Stomach smooth muscle (tissue), 2 donors: ENCODE measurements at regions not wholly inside any gene's neighbourhood (a gene's known extent, or its start where the extent isn't known, plus 50 kb on each side); places are given as distances from the start of the nearest gene placed in this dataset.

ENCODE experiments used
- H3K27ac ChIP-seq: one replicate; pipeline ENCODE4 v1.7.0; 2013; ENCODE audit warnings: mild to moderate bottlenecking, low read length, inconsistent platforms
- H3K27me3 ChIP-seq, 2 donors: one replicate each; pipeline ENCODE4 v1.7.0; 2013; ENCODE audit warnings: low read length in 2 of 2; ENCODE audit not compliant: insufficient read depth in 2 of 2, control insufficient read depth in 1 of 2
- H3K36me3 ChIP-seq, 2 donors: one replicate each; pipeline ENCODE4 v1.7.0; 2013; ENCODE audit warnings: low read length in 2 of 2; ENCODE audit not compliant: control insufficient read depth in 2 of 2, insufficient read depth in 2 of 2
- H3K4me1 ChIP-seq: one replicate; pipeline ENCODE4 v1.7.0; 2013; ENCODE audit warnings: low read length; ENCODE audit not compliant: control insufficient read depth, insufficient read depth
- H3K4me3 ChIP-seq, 2 donors: one replicate each; pipeline ENCODE4 v1.7.0; 2013; ENCODE audit warnings: low read length in 2 of 2
- H3K9ac ChIP-seq, 2 donors: one replicate each; pipeline ENCODE4 v1.7.0; 2013; ENCODE audit warnings: low read length in 2 of 2, mild to moderate bottlenecking in 1 of 2
- H3K9me3 ChIP-seq, 2 donors: one replicate each; pipeline ENCODE4 v1.7.0; 2013; ENCODE audit warnings: low read length in 2 of 2; ENCODE audit not compliant: control insufficient read depth in 2 of 2
- donor health status: healthy.
- donor health status: Pancreatic carcinoma.

DNA sequence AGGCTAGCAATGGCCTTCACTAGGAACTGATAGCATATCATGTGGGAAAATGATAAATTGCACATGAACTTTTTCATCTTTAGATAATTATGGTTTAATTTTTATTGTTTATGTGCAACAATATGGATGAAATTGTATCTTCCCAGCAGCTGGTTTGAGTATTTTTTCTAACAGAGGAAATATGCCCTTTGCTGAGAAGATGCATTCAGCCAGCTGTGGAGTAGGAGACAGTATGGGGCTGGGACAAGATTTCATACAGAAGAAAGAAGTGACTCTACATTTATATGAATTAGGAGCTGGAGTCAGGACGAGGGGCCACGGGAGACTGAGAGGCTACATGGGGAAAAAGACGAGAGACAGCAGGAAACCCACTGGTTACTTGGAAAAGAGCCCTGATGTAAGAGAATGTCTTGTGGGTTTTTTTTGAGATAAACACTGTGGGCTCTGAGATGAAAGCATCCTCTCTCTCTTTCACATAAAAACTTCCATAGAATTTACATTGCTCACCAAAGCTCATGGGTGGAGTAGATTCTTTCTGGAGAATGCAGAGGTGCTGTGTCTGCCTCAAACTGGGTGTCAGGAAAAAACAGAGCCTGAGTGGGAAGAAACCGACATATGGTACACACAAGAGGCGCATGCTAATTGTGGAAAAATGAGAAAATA is 115.2 kb upstream of the PDZRN3 start:
- Histone ChIP-seq H3K27me3 (no peaks in the 10 kb centered on the region), H3K4me3 (no peak overlapping the region), H3K9me3 (no peaks in the 10 kb centered on the region), H3K4me1 (peaks cover 3% of the 10 kb centered on the region), H3K27ac (no peak overlapping the region), H3K9ac (no peak overlapping the region), H3K36me3 (no peaks in the 10 kb centered on the region)

- H3K4me3 ChIP-seq: no peak overlapping the region
- H3K36me3 ChIP-seq: no peaks in the 10 kb centered on the region
- H3K27me3 ChIP-seq: no peaks in the 10 kb centered on the region
- no peak overlapping the region for H3K9ac ChIP-seq
- H3K27ac ChIP-seq: no peak overlapping the region
- H3K4me1 ChIP-seq: no peaks in the 10 kb centered on the region
- H3K9me3 ChIP-seq: no peaks in the 10 kb centered on the region
These were observed 114.0 kb upstream of the PDZRN3 start for GRCh38 chr3:73738711-73739110.

GRCh38 chr3:73734211-73735089 is 109.7 kb upstream of the PDZRN3 start:
- no peak overlapping the region for H3K27ac ChIP-seq
- no peaks in the 10 kb centered on the region for H3K27me3 ChIP-seq
- no peaks in the 10 kb centered on the region for H3K9me3 ChIP-seq
- H3K4me3 ChIP-seq: no peak overlapping the region
- no peaks in the 10 kb centered on the region for H3K36me3 ChIP-seq
- H3K9ac ChIP-seq: no peak overlapping the region
- peaks cover 2% of the 10 kb centered on the region for H3K4me1 ChIP-seq

DNA sequence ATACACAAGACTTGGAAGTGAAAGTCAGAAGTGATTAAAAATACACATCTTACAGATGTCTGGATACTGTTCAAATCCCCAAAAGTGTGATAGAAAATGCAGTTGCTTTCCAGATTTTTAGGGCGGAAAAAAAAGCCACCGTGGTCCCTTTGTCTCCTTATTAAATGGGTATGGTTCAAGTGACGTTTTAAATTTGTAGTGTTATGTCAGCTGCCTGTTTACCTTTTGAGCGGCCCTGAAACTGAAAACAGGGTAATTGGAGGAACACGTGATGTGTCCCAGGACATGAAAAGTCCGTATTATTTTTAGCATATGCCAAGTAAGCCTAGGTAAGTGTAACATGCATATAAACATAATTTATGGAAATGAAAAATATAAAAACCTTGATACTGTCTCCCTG is 109.0 kb upstream of the PDZRN3 start:
- Histone ChIP-seq H3K27ac (no peak overlapping the region), H3K36me3 (no peaks in the 10 kb centered on the region), H3K9ac (no peak overlapping the region), H3K4me3 (no peak overlapping the region), H3K9me3 (no peaks in the 10 kb centered on the region), H3K27me3 (no peaks in the 10 kb centered on the region), H3K4me1 (peaks cover 2% of the 10 kb centered on the region)

- no peaks in the 10 kb centered on the region for H3K9me3 ChIP-seq
- no peaks in the 10 kb centered on the region for H3K27me3 ChIP-seq
- no peak overlapping the region for H3K9ac ChIP-seq
- H3K4me1 ChIP-seq: peaks cover 15% of the 10 kb centered on the region
- H3K36me3 ChIP-seq: no peaks in the 10 kb centered on the region
- no peak overlapping the region for H3K4me3 ChIP-seq
- H3K27ac ChIP-seq: no peak overlapping the region
These were observed 105.3 kb upstream of the PDZRN3 start for GRCh38 chr3:73729969-73730440.

DNA sequence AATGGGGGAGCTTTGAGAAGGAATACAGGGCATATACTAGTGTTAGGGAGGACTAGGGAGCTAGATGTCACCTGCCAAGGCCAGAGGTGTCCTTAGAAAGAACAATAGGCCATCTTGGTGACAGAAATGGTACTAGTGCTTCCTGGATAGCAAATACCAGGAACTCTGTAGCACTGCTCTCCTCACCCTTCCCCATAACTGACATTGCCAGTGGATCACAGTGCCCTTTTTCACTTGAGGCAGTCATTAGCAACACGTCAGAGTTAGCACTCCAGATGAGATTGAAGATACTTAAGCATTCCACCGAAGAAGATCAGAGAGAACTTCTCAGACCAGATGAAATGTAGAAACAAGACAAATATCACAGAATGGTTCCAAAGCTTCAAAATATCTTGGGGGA is 103.1 kb upstream of the PDZRN3 start:
- Histone ChIP-seq H3K36me3 (no peaks in the 10 kb centered on the region), H3K9ac (no peak overlapping the region), H3K4me3 (no peak overlapping the region), H3K27me3 (no peaks in the 10 kb centered on the region), H3K27ac (peak overlapping the region; percentile 60), H3K4me1 (peaks cover 12% of the 10 kb centered on the region), H3K9me3 (no peaks in the 10 kb centered on the region)

- H3K27me3 ChIP-seq: no peaks in the 10 kb centered on the region
- peaks cover 12% of the 10 kb centered on the region for H3K4me1 ChIP-seq
- no peak overlapping the region for H3K9ac ChIP-seq
- peak overlapping the region; percentile 60 for H3K27ac ChIP-seq
- H3K36me3 ChIP-seq: no peaks in the 10 kb centered on the region
- no peak overlapping the region for H3K4me3 ChIP-seq
- no peaks in the 10 kb centered on the region for H3K9me3 ChIP-seq
These were observed 102.5 kb upstream of the PDZRN3 start for GRCh38 chr3:73727117-73727821.

- Histone ChIP-seq H3K27ac (no peak overlapping the region), H3K36me3 (no peaks in the 10 kb centered on the region), H3K4me1 (peaks cover 12% of the 10 kb centered on the region), H3K9ac (no peak overlapping the region), H3K27me3 (no peaks in the 10 kb centered on the region), H3K9me3 (no peaks in the 10 kb centered on the region), H3K4me3 (no peak overlapping the region)
These were observed 98.9 kb upstream of the PDZRN3 start for GRCh38 chr3:73723596-73723995.

DNA sequence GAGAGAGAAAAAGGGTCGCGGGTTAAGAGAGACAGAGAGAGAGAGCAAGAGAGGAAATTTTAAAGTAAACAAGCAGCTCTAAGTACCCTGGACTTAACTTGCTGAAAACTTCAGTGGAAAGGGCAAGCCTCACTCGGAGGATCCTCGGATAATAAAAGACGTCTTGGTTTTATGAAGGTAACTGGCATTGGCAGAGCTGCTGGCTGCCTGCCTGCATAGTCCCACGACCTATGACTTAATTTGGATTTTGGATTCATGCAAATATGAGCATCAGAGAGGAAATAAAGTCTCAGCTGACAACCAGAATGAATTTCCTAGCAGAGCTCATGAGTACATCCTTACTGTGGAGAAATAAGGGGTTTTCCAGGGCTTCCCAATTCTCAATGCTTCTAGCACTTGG is 95.1 kb upstream of the PDZRN3 start:
- Histone ChIP-seq H3K9ac (peak overlapping the region in 1 of 2 donors; percentile 66), H3K4me1 (no peaks in the 10 kb centered on the region), H3K27ac (peak overlapping the region; percentile 66), H3K36me3 (no peaks in the 10 kb centered on the region), H3K9me3 (no peaks in the 10 kb centered on the region), H3K4me3 (peak overlapping the region; percentile 17 to 41), H3K27me3 (no peaks in the 10 kb centered on the region)

- Histone ChIP-seq H3K27me3 (no peaks in the 10 kb centered on the region), H3K9ac (peak overlapping the region in 1 of 2 donors; percentile 66), H3K9me3 (no peaks in the 10 kb centered on the region), H3K27ac (peak overlapping the region; percentile 66), H3K4me3 (peak overlapping the region; percentile 17 to 41), H3K4me1 (no peaks in the 10 kb centered on the region), H3K36me3 (no peaks in the 10 kb centered on the region)
These were observed 94.7 kb upstream of the PDZRN3 start for GRCh38 chr3:73719413-73719851.
